AG04450 (cell line): ENCODE measurements at regions not wholly inside any gene's neighbourhood (a gene's known extent, or its start where the extent isn't known, plus 50 kb on each side); places are given as distances from the start of the nearest gene placed in this dataset.

ENCODE experiments used
- CTCF ChIA-PET: fragments of 300-600, 350-600 bp; formaldehyde crosslinking; extraction: SDS; loops from one replicate; lab custom pipeline; 2022; ENCODE audit warnings: antibody characterized with exemption, inconsistent platforms; lab: Charles Lee
- POLR2A ChIA-PET: fragments of 350-600 bp; formaldehyde crosslinking; extraction: SDS; loops from one replicate; lab custom pipeline; 2021; ENCODE audit warnings: antibody characterized with exemption, inconsistent platforms; lab: Yijun Ruan, JAX
- DNase-seq: peaks from one replicate; pipeline ENCODE4 v3.0.0-alpha.2; 2011; ENCODE audit warnings: low read depth, low spot score
- H3K27ac ChIP-seq: one replicate; pipeline ENCODE4 v1.5.1; 2012; ENCODE audit warnings: low read depth, low read length, control low read depth
- H3K27me3 ChIP-seq: one replicate; pipeline ENCODE4 v1.6.0; 2012; ENCODE audit warnings: low read length; ENCODE audit not compliant: control insufficient read depth, insufficient read depth
- H3K4me3 ChIP-seq: 2 replicates; pipeline ENCODE4 v1.5.1; 2011; ENCODE audit warnings: mild to moderate bottlenecking, low read depth, low read length, control low read depth
- H3K9me3 ChIP-seq: 2 replicates; pipeline ENCODE4 v1.5.1; 2012; ENCODE audit warnings: low read length; ENCODE audit not compliant: control insufficient read depth, insufficient read depth
- TF ChIP-seq, protein P1 (sequence below): IDR thresholded peaks from 2 replicates; pipeline ENCODE4 v1.5.1; 2011; ENCODE audit warnings: low read depth, low read length, control low read depth, inconsistent platforms

- Histone ChIP-seq H3K27me3 (no peaks in the 10 kb centered on the region), H3K27ac (no peak overlapping the region), H3K9me3 (peaks cover 13% of the 10 kb centered on the region), H3K4me3 (no peak overlapping the region)
- ChIA-PET CTCF (no interaction called here), POLR2A (no interaction called here)
- DNase-seq = no peak
- TF ChIP-seq, protein P1, sequence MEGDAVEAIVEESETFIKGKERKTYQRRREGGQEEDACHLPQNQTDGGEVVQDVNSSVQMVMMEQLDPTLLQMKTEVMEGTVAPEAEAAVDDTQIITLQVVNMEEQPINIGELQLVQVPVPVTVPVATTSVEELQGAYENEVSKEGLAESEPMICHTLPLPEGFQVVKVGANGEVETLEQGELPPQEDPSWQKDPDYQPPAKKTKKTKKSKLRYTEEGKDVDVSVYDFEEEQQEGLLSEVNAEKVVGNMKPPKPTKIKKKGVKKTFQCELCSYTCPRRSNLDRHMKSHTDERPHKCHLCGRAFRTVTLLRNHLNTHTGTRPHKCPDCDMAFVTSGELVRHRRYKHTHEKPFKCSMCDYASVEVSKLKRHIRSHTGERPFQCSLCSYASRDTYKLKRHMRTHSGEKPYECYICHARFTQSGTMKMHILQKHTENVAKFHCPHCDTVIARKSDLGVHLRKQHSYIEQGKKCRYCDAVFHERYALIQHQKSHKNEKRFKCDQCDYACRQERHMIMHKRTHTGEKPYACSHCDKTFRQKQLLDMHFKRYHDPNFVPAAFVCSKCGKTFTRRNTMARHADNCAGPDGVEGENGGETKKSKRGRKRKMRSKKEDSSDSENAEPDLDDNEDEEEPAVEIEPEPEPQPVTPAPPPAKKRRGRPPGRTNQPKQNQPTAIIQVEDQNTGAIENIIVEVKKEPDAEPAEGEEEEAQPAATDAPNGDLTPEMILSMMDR = no peak
Observed at GRCh38 chr22:26763633-26764361, 106.4 kb downstream of the MIAT start.

GRCh38 chr22:26766510-26767350, 109.3 kb downstream of the MIAT start:
- Histone ChIP-seq H3K27ac (no peak overlapping the region), H3K4me3 (no peak overlapping the region), H3K9me3 (peaks cover 13% of the 10 kb centered on the region), H3K27me3 (no peaks in the 10 kb centered on the region)
- DNase-seq = no peak
- ChIA-PET POLR2A (no interaction called here), CTCF (no interaction called here)
- TF ChIP-seq, protein P1 = no peak

DNA sequence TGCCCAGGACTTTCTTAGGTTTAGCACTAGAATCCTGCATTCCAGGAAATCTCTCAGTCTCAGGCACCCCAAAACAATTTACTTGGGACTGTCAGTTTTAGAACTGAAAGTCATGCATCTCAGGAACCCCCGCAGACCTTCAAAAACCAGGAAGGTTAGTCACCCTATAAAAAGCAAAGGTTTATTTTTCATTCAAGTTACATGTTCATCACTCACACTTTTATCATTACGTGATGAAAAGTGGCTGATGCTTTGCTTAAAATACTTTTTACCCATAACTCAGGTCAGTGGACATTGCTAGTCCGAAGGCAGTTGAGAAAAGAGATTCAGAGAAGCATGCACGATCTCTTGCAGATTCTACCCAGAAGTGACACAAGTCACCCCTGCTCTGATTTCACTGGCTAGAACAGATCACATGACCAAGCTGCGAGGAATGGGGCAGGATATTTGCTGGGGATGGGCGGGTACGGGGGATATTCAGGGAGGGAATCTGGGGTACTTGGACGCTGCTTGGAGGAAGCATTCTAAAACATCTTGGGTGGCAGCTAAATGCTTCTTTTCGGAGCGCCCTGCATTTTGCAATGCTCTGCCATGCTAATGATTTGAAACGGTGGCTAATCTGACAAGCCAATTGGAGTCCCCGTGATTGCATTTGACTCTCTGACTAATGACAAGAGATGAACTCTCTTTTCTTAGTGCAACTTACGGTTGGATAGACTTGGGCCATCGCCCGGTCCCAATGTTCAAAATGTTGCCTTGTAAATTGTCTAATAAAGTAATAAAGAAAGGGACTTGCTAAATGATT, 110.2 kb downstream of the MIAT start:
- no peaks in the 10 kb centered on the region for H3K27me3 ChIP-seq
- DNase-seq = no peak
- CTCF ChIA-PET = no interaction called here
- H3K27ac ChIP-seq = no peak overlapping the region
- no peak overlapping the region for H3K4me3 ChIP-seq
- POLR2A ChIA-PET = no interaction called here
- TF ChIP-seq, protein P1 = no peak
- peaks cover 13% of the 10 kb centered on the region for H3K9me3 ChIP-seq

DNA sequence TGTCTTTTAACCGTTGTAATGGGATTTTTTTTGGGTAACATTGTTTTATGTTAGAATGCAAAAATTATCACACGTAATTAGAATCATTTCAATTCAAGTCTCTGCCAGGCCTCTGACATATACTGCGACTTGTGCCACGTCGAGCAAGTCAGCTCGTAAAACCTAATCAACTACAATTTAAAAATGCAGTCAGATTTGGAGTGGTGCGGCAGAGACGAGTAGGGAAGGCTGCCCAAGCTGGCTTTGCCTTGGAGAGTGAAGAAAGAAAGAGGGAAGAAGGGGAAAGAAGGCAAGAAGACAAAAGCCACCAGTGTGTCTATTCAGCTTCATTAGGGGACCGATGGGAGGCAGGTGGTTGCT, 110.7 kb downstream of the MIAT start:
- no peak overlapping the region for H3K4me3 ChIP-seq
- peaks cover 13% of the 10 kb centered on the region for H3K9me3 ChIP-seq
- no peak for DNase-seq
- ChIA-PET CTCF (no interaction called here), POLR2A (no interaction called here)
- TF ChIP-seq, protein P1 = no peak
- H3K27ac ChIP-seq = no peak overlapping the region
- H3K27me3 ChIP-seq = no peaks in the 10 kb centered on the region
